SK-N-SH (cell line): ENCODE measurements at regions not wholly inside any gene's neighbourhood (a gene's known extent, or its start where the extent isn't known, plus 50 kb on each side); places are given as distances from the start of the nearest gene placed in this dataset.

Experiments used
- CHD2 ChIP-seq: fragments of 150-350 bp; IDR thresholded peaks from 2 replicates; pipeline ENCODE4 v1.6.1; 2018; ENCODE audit warnings: low read length; ENCODE audit not compliant: partially characterized antibody
- ELF1 ChIP-seq: IDR thresholded peaks from 2 replicates; pipeline ENCODE4 v1.4.0; 2012
- MXI1 ChIP-seq: IDR thresholded peaks from 2 replicates; pipeline ENCODE4 v1.6.1; 2012; ENCODE audit warnings: mild to moderate bottlenecking, low read depth, low read length, improper control_type of control experiment
- POLR2AphosphoS5 ChIP-seq: IDR thresholded peaks from 2 replicates; pipeline ENCODE4 v1.6.1; 2012; ENCODE audit warnings: low read depth, low read length
- SIN3A ChIP-seq: IDR thresholded peaks from 2 replicates; pipeline ENCODE4 v1.6.1; 2012; ENCODE audit warnings: low read depth, mild to moderate bottlenecking, low read length, moderate library complexity, borderline replicate concordance
- TF ChIP-seq, protein P1 (sequence below): IDR thresholded peaks from 2 replicates; pipeline ENCODE4; 2012
- TF ChIP-seq, protein P2 (sequence below): IDR thresholded peaks from 2 replicates; pipeline ENCODE4 v1.4.0; 2012; ENCODE audit warnings: low read depth, borderline replicate concordance
- TF ChIP-seq, protein P3 (sequence below): fragments of 200-600 bp; sonication (generic); IDR thresholded peaks from 2 replicates; pipeline ENCODE4 v1.6.1; 2017; ENCODE audit warnings: antibody characterized with exemption, mild to moderate bottlenecking, moderate library complexity

DNA sequence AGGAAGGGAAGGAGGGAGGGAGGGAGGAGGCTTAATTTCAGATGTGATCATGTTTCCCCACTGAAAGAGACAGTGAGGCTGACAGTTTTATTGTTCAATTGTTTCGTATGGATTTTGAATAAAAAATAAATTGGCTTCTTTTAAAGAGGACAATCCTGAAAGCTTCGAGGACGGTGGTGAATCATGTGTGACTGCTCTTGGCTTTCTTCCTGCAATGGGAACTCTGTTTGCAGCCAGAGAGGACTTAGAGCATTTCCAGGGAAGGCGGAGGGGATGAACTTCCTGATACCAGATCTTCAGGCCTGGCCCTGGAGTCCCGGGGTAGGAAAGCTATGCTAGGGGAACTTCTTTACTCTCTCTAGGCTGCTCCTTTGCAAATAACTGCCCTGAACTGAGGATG is 72.8 kb upstream of the C16orf82 start:
- TF ChIP-seq SIN3A (no peak), MXI1 (no peak), CHD2 (no peak), POLR2AphosphoS5 (no peak), ELF1 (no peak)
- TF ChIP-seq, protein P1, sequence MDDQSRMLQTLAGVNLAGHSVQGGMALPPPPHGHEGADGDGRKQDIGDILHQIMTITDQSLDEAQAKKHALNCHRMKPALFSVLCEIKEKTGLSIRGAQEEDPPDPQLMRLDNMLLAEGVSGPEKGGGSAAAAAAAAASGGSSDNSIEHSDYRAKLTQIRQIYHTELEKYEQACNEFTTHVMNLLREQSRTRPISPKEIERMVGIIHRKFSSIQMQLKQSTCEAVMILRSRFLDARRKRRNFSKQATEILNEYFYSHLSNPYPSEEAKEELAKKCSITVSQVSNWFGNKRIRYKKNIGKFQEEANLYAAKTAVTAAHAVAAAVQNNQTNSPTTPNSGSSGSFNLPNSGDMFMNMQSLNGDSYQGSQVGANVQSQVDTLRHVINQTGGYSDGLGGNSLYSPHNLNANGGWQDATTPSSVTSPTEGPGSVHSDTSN: no peak
- TF ChIP-seq, protein P2, sequence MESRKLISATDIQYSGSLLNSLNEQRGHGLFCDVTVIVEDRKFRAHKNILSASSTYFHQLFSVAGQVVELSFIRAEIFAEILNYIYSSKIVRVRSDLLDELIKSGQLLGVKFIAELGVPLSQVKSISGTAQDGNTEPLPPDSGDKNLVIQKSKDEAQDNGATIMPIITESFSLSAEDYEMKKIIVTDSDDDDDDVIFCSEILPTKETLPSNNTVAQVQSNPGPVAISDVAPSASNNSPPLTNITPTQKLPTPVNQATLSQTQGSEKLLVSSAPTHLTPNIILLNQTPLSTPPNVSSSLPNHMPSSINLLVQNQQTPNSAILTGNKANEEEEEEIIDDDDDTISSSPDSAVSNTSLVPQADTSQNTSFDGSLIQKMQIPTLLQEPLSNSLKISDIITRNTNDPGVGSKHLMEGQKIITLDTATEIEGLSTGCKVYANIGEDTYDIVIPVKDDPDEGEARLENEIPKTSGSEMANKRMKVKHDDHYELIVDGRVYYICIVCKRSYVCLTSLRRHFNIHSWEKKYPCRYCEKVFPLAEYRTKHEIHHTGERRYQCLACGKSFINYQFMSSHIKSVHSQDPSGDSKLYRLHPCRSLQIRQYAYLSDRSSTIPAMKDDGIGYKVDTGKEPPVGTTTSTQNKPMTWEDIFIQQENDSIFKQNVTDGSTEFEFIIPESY: no peak
- TF ChIP-seq, protein P3, sequence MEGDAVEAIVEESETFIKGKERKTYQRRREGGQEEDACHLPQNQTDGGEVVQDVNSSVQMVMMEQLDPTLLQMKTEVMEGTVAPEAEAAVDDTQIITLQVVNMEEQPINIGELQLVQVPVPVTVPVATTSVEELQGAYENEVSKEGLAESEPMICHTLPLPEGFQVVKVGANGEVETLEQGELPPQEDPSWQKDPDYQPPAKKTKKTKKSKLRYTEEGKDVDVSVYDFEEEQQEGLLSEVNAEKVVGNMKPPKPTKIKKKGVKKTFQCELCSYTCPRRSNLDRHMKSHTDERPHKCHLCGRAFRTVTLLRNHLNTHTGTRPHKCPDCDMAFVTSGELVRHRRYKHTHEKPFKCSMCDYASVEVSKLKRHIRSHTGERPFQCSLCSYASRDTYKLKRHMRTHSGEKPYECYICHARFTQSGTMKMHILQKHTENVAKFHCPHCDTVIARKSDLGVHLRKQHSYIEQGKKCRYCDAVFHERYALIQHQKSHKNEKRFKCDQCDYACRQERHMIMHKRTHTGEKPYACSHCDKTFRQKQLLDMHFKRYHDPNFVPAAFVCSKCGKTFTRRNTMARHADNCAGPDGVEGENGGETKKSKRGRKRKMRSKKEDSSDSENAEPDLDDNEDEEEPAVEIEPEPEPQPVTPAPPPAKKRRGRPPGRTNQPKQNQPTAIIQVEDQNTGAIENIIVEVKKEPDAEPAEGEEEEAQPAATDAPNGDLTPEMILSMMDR: no peak
